ENCODE measurements at regions not wholly inside any gene's neighbourhood (a gene's known extent, or its start where the extent isn't known, plus 50 kb on each side); places are given as distances from the start of the nearest gene placed in this dataset.

- no peak for TF ChIP-seq EZH2 (IDR thresholded peaks at IDR 0.05)
- 0 out of 2 replicates have a peak, but pooled peaks have one; percentile 17 for TF ChIP-seq POLR2AphosphoS5 (IDR thresholded peaks at IDR 0.05; ENCODE audit: borderline replicate concordance, low read depth, low read length)
- no peak for TF ChIP-seq FOXP2 (optimal IDR thresholded peaks at IDR 0.05; ENCODE audit: control extremely low read depth, extremely low read length, insufficient read depth)
Observed at GRCh38 chr16:14003074-14003570, 68.0 kb upstream of the MRTFB start.

Measured in SK-N-MC (cell line).